Ovary (tissue), 3 donors: ENCODE measurements at regions not wholly inside any gene's neighbourhood (a gene's known extent, or its start where the extent isn't known, plus 50 kb on each side); places are given as distances from the start of the nearest gene placed in this dataset.

Experiments
- CTCF ChIP-seq, 3 donors: fragments of 450-650 bp in 2 of 3; fragments of 200-600 bp in 1 of 3; IDR thresholded peaks; one replicate each; pipeline versions ENCODE4 v1.5.1 to v1.8.0; 2016 to 2022; ENCODE audit warnings: antibody characterized with exemption in 3 of 3, mild to moderate bottlenecking in 1 of 3
- EP300 ChIP-seq: sonication (generic); formaldehyde crosslinking; IDR thresholded peaks from one replicate; pipeline ENCODE4 v1.6.1; 2017; ENCODE audit warnings: antibody characterized with exemption
- donor health status: DM: no; HTN: no; CAD: no.

GRCh38 chr14:51527073-51527472 is 124.6 kb upstream of the FRMD6 start:
- TF ChIP-seq CTCF (IDR thresholded peaks at IDR 0.05), result no peak
- no peak for TF ChIP-seq EP300
